Kidney (tissue), 13 donors: ENCODE measurements at regions not wholly inside any gene's neighbourhood (a gene's known extent, or its start where the extent isn't known, plus 50 kb on each side); places are given as distances from the start of the nearest gene placed in this dataset.
"Not testable (repeated sequence)": the region's sequence is repeated elsewhere in the genome, so short reads cannot be mapped to it uniquely, and the experiment has no call there.

Experiments used
- DNase-seq, 5 donors: peaks; one replicate each; pipeline ENCODE4 v3.0.0-alpha.2; 2013 to 2020
- FAIRE-seq: peaks from 2 replicates; lab custom pipeline; 2012; peaks lifted over from hg19 to GRCh38; lab: Jason Lieb, UNC
- H3K27ac ChIP-seq, 2 donors: one replicate each; pipeline ENCODE4 v1.7.0; 2013; ENCODE audit warnings: low read depth in 2 of 2, low read length in 2 of 2, inconsistent platforms in 1 of 2
- H3K27me3 ChIP-seq: one replicate; pipeline ENCODE4 v1.7.1; 2013; ENCODE audit warnings: low read length, inconsistent platforms; ENCODE audit not compliant: control insufficient read depth, insufficient read depth
- H3K36me3 ChIP-seq, 3 donors: one replicate each; pipeline versions ENCODE4 v1.7.0 to v1.7.1; 2013; ENCODE audit warnings: low read length in 3 of 3, control low read depth in 1 of 3, inconsistent platforms in 1 of 3; ENCODE audit not compliant: insufficient read depth in 3 of 3, control insufficient read depth in 2 of 3
- H3K4me1 ChIP-seq, 3 donors: one replicate each; pipeline versions ENCODE4 v1.7.0 to v1.7.1; 2013; ENCODE audit warnings: low read length in 3 of 3, inconsistent platforms in 1 of 3, low read depth in 1 of 3; ENCODE audit not compliant: control insufficient read depth in 2 of 3, insufficient read depth in 2 of 3
- H3K4me3 ChIP-seq, 3 donors: one replicate each; pipeline versions ENCODE4 v1.7.0 to v1.8.1; 2013; ENCODE audit warnings: low read length in 3 of 3, control low read depth in 1 of 3, inconsistent platforms in 1 of 3
- H3K9ac ChIP-seq, 3 donors: one replicate each; pipeline versions ENCODE4 v1.7.0 to v1.7.1; 2013; ENCODE audit warnings: low read length in 3 of 3, control low read depth in 1 of 3, inconsistent platforms in 1 of 3
- H3K9me3 ChIP-seq, 3 donors: one replicate each; pipeline versions ENCODE4 v1.7.0 to v1.7.1; 2013; ENCODE audit warnings: low read length in 3 of 3, control low read depth in 1 of 3, inconsistent platforms in 1 of 3; ENCODE audit not compliant: control insufficient read depth in 2 of 3, insufficient read depth in 1 of 3
- CTCF ChIP-seq: IDR thresholded peaks from 3 replicates; pipeline ENCODE4 v1.5.1; 2012; ENCODE audit warnings: mild to moderate bottlenecking, moderate library complexity, borderline replicate concordance; ENCODE audit not compliant: insufficient read depth; ENCODE audit errors: extremely low read depth
- intact Hi-C: fragments of 100-400 bp; cut with DNase I; formaldehyde crosslinking; loops from one replicate; pipeline ENCODE4 v1.11.1; 2022
- donor health status: control.
- donor health status: control.
- donor health status: control.
- donor health status: control.
- donor health status: control.
- donor health status: DM: yes; HTN: yes; CAD: no.
- donor health status: Normal renal cell carcinoma (clear cell type).

- FAIRE-seq, result no peak
Measured at GRCh38 chr3:74134831-74135230, 479.6 kb downstream of the CNTN3 start.

GRCh38 chr3:74131546-74132328, 482.7 kb downstream of the CNTN3 start:
- H3K27me3 ChIP-seq, FAIRE-seq, H3K4me3 ChIP-seq, H3K27ac ChIP-seq, H3K9me3 ChIP-seq, H3K9ac ChIP-seq, intact Hi-C loops, H3K4me1 ChIP-seq, H3K36me3 ChIP-seq: not testable (repeated sequence)
- DNase-seq, result peak in 1 of 5 donors; percentile 44

More at GRCh38 chr3:74134831-74135230, 479.6 kb downstream of the CNTN3 start:
- no peak overlapping the region for H3K4me3 ChIP-seq
- intact Hi-C loops, result no loop called here
- H3K4me1 ChIP-seq, result no peaks in the 10 kb centered on the region
- no peak for TF ChIP-seq CTCF
- H3K27me3 ChIP-seq, result no peaks in the 10 kb centered on the region
- no peaks in the 10 kb centered on the region for H3K9me3 ChIP-seq
- no peaks in the 10 kb centered on the region for H3K36me3 ChIP-seq
- H3K9ac ChIP-seq, result no peak overlapping the region
- no peak overlapping the region for H3K27ac ChIP-seq
- DNase-seq, result no peak

- no peak for FAIRE-seq
- Histone ChIP-seq H3K4me1 (no peaks in the 10 kb centered on the region), H3K27me3 (no peaks in the 10 kb centered on the region), H3K9me3 (no peaks in the 10 kb centered on the region), H3K36me3 (no peaks in the 10 kb centered on the region), H3K9ac (no peak overlapping the region), H3K4me3 (no peak overlapping the region), H3K27ac (no peak overlapping the region)
- no peak for TF ChIP-seq CTCF
- intact Hi-C loops, result no loop called here
- no peak for DNase-seq
Measured at GRCh38 chr3:74129611-74130010, 484.8 kb downstream of the CNTN3 start.

GRCh38 chr3:74129056-74129455, 485.4 kb downstream of the CNTN3 start:
- no peaks in the 10 kb centered on the region for H3K36me3 ChIP-seq
- FAIRE-seq, result no peak
- H3K4me3 ChIP-seq, result no peak overlapping the region
- no peak overlapping the region for H3K9ac ChIP-seq
- TF ChIP-seq CTCF, result no peak
- DNase-seq, result no peak
- no peaks in the 10 kb centered on the region for H3K27me3 ChIP-seq
- H3K9me3 ChIP-seq, result no peaks in the 10 kb centered on the region
- H3K27ac ChIP-seq, result no peak overlapping the region
- intact Hi-C loops, result no loop called here
- no peaks in the 10 kb centered on the region for H3K4me1 ChIP-seq
